Right lobe of liver (tissue), 6 donors: ENCODE measurements at regions not wholly inside any gene's neighbourhood (a gene's known extent, or its start where the extent isn't known, plus 50 kb on each side); places are given as distances from the start of the nearest gene placed in this dataset.
"Not testable (repeated sequence)": the region's sequence is repeated elsewhere in the genome, so short reads cannot be mapped to it uniquely, and the experiment has no call there.

Experiments
- ATAC-seq, 4 donors: fragments of 200-7000 bp; cut with Tn5 transposase; one replicate each; pipeline ENCODE4 v1.9.1; 2020; ENCODE audit warnings: mild to moderate bottlenecking in 4 of 4, moderate library complexity in 4 of 4
- DNase-seq, 3 donors: peaks; one replicate each; pipeline ENCODE4 v3.0.0-alpha.2; 2020
- H3K27ac ChIP-seq, 3 donors: fragments of 200-600 bp; one replicate each; pipeline ENCODE4 v1.8.0; 2022
- H3K27me3 ChIP-seq, 2 donors: fragments of 200-600 bp; one replicate each; pipeline ENCODE4 v1.8.0; 2022
- H3K36me3 ChIP-seq, 4 donors: fragments of 200-600 bp; sonication (generic) in 1 of 4; one replicate each; pipeline versions ENCODE4 v1.5.1 to v1.8.0; 2017 to 2022; ENCODE audit warnings: control low read depth in 1 of 4
- H3K4me1 ChIP-seq, 4 donors: fragments of 200-600 bp; sonication (generic) in 1 of 4; one replicate each; pipeline versions ENCODE4 v1.5.1 to v1.8.0; 2017 to 2022; ENCODE audit warnings: control low read depth in 1 of 4
- H3K4me3 ChIP-seq, 3 donors: fragments of 200-600 bp; one replicate each; pipeline ENCODE4 v1.8.0; 2022
- H3K9me3 ChIP-seq, 4 donors: fragments of 200-600 bp; sonication (generic) in 1 of 4; one replicate each; pipeline versions ENCODE4 v1.5.1 to v1.8.0; 2017 to 2022; ENCODE audit warnings: control low read depth in 1 of 4
- POLR2A ChIP-seq: fragments of 450-650 bp; IDR thresholded peaks from one replicate; pipeline ENCODE4 v1.6.1; 2017; ENCODE audit warnings: antibody characterized with exemption, mild to moderate bottlenecking
- WGBS: methylation state at CpG from one replicate; pipeline ENCODE4 v1.1.6; 2018; ENCODE audit warnings: low coverage, low lambda C conversion rate; ENCODE audit not compliant: insufficient coverage; ENCODE audit errors: missing lambda C conversion rate; 5-methylcytosine and 5-hydroxymethylcytosine counted together
- intact Hi-C, 2 donors: fragments of 100-400 bp; cut with DNase I; formaldehyde crosslinking; loops; one replicate each; pipeline versions ENCODE4 v1.11.2 to v1.14.1; 2022
- TF ChIP-seq, protein P1 (sequence below), 4 donors: fragments of 200-600 bp in 3 of 4; fragments of 450-650 bp in 1 of 4; IDR thresholded peaks; one replicate each; pipeline versions ENCODE4 v1.5.1 to v1.8.0; 2016 to 2022; ENCODE audit warnings: antibody characterized with exemption in 4 of 4, mild to moderate bottlenecking in 2 of 4
- donor health status: DM: no; HTN: yes; CAD: no.
- donor health status: DM: no; HTN: no; CAD: no.
- donor health status: DM: no; HTN: no; CAD: no.
- donor health status: DM: no; HTN: yes; CAD: no.
- donor health status: DM: no; HTN: yes; CAD: no.

- TF ChIP-seq, protein P1, sequence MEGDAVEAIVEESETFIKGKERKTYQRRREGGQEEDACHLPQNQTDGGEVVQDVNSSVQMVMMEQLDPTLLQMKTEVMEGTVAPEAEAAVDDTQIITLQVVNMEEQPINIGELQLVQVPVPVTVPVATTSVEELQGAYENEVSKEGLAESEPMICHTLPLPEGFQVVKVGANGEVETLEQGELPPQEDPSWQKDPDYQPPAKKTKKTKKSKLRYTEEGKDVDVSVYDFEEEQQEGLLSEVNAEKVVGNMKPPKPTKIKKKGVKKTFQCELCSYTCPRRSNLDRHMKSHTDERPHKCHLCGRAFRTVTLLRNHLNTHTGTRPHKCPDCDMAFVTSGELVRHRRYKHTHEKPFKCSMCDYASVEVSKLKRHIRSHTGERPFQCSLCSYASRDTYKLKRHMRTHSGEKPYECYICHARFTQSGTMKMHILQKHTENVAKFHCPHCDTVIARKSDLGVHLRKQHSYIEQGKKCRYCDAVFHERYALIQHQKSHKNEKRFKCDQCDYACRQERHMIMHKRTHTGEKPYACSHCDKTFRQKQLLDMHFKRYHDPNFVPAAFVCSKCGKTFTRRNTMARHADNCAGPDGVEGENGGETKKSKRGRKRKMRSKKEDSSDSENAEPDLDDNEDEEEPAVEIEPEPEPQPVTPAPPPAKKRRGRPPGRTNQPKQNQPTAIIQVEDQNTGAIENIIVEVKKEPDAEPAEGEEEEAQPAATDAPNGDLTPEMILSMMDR (IDR thresholded peaks at IDR 0.05) = no peak
- no peak for TF ChIP-seq POLR2A
- Histone ChIP-seq H3K36me3 (no peaks in the 10 kb centered on the region), H3K27ac (no peak overlapping the region), H3K4me1 (no peaks in the 10 kb centered on the region), H3K4me3 (no peak overlapping the region), H3K27me3 (no peaks in the 10 kb centered on the region), H3K9me3 (no peaks in the 10 kb centered on the region)
- 89% methylated on average over 1 of the region's 1 CpG for WGBS
- DNase-seq = no peak
- intact Hi-C loops = no loop called here
- no peak for ATAC-seq
Observed at GRCh38 chr12:80001562-80001961, 66.7 kb upstream of the PPP1R12A start.

DNA sequence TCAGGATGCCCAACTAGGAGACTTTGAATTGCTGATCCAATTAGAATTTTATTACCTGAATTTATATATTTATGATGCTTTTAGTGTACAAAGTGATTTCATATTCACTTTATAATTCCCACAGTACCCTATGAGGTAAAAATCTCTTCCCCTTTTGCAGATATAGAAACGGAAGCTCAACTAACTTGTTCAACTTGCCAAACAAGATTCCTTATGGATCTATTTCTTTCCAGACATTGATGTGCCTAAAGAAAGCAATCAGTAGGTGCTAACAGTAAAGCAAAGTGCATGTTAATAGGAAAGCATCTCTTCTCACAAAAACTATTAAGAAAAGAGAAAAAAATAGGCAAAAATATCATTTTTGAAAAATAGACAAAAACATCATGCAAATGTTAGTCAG, 65.9 kb upstream of the PPP1R12A start:
- TF ChIP-seq, protein P1 (IDR thresholded peaks at IDR 0.05) = no peak
- no peak for TF ChIP-seq POLR2A
- ATAC-seq = no peak
- no peaks in the 10 kb centered on the region for H3K36me3 ChIP-seq
- 0% methylated on average over 1 of the region's 1 CpG for WGBS
- no peaks in the 10 kb centered on the region for H3K9me3 ChIP-seq
- H3K27ac ChIP-seq = no peak overlapping the region
- intact Hi-C loops = no loop called here
- no peaks in the 10 kb centered on the region for H3K27me3 ChIP-seq
- no peak for DNase-seq
- H3K4me1 ChIP-seq = no peaks in the 10 kb centered on the region
- H3K4me3 ChIP-seq = no peak overlapping the region

DNA sequence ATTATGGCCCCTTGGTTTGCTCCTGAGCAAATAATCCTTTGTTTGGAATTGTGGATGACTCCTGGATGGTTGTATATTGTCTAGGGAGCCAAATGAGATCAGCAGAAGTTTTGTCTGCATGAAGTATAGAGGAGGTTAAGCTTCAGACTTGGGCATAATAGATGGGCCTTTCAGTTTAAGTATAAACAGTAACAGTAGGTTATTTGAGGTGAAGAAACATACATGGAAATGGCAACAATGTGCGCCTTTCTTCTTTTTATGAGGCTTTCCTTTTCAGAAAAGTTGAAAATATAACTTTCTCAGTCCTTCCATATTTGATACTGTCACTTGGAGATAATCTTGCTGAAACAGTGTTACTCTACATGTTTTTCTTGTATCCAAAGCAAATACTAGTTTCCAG, 63.7 kb upstream of the PPP1R12A start:
- no peaks in the 10 kb centered on the region for H3K9me3 ChIP-seq
- intact Hi-C loops = no loop called here
- WGBS = 90% methylated on average over 1 of the region's 1 CpG

GRCh38 chr12:79997096-79997791, 62.3 kb upstream of the PPP1R12A start:
- 75% methylated on average over 2 of the region's 2 CpGs for WGBS
- ATAC-seq = no peak

More for the DNA sequence above, 63.7 kb upstream of the PPP1R12A start:
- Histone ChIP-seq H3K27ac (no peak overlapping the region), H3K27me3 (no peaks in the 10 kb centered on the region), H3K4me3 (no peak overlapping the region), H3K4me1 (no peaks in the 10 kb centered on the region), H3K36me3 (no peaks in the 10 kb centered on the region)
- no peak for TF ChIP-seq POLR2A
- TF ChIP-seq, protein P1 (IDR thresholded peaks at IDR 0.05) = no peak
- DNase-seq (no peak), ATAC-seq (no peak)

GRCh38 chr12:79995385-79996084, 60.6 kb upstream of the PPP1R12A start:
- H3K36me3 ChIP-seq, DNase-seq, H3K9me3 ChIP-seq, H3K4me1 ChIP-seq, H3K27ac ChIP-seq, intact Hi-C loops, H3K27me3 ChIP-seq, H3K4me3 ChIP-seq, ATAC-seq: not testable (repeated sequence)
- WGBS = 52% methylated on average over 5 of the region's 7 CpGs

More at GRCh38 chr12:79997096-79997791, 62.3 kb upstream of the PPP1R12A start:
- H3K9me3 ChIP-seq = no peaks in the 10 kb centered on the region
- no peaks in the 10 kb centered on the region for H3K27me3 ChIP-seq
- DNase-seq = no peak
- intact Hi-C loops = no loop called here
- no peak overlapping the region for H3K27ac ChIP-seq
- H3K4me1 ChIP-seq = no peaks in the 10 kb centered on the region
- no peak overlapping the region for H3K4me3 ChIP-seq
- no peaks in the 10 kb centered on the region for H3K36me3 ChIP-seq
- TF ChIP-seq, protein P1 (IDR thresholded peaks at IDR 0.05) = no peak
- TF ChIP-seq POLR2A = no peak
